Transverse colon (tissue), 4 donors: ENCODE measurements at regions not wholly inside any gene's neighbourhood (a gene's known extent, or its start where the extent isn't known, plus 50 kb on each side); places are given as distances from the start of the nearest gene placed in this dataset.

Source experiments
- EP300 ChIP-seq: sonication (generic); formaldehyde crosslinking; IDR thresholded peaks from one replicate; pipeline ENCODE4 v1.6.1; 2017; ENCODE audit warnings: antibody characterized with exemption, low read depth
- POLR2A ChIP-seq: fragments of 450-650 bp; IDR thresholded peaks from one replicate; pipeline ENCODE4 v1.6.1; 2016; ENCODE audit warnings: antibody characterized with exemption, mild to moderate bottlenecking, moderate library complexity
- POLR2AphosphoS5 ChIP-seq, 3 donors: sonication (generic); formaldehyde crosslinking; IDR thresholded peaks; one replicate each; pipeline ENCODE4 v1.6.1; 2016; ENCODE audit warnings: antibody characterized with exemption in 3 of 3
- TF ChIP-seq, protein P1 (sequence below), 5 experiments: fragments of 200-600 bp in 3 of 5; fragments of 450-650 bp in 2 of 5; sonication (generic) in 3 of 5; IDR thresholded peaks; 1 replicate in 2 of 5; 2 replicates in 3 of 5; pipeline ENCODE4 v1.5.1; 2016 to 2017; ENCODE audit warnings: antibody characterized with exemption in 5 of 5, inconsistent platforms in 3 of 5, mild to moderate bottlenecking in 2 of 5, moderate library complexity in 1 of 5

DNA sequence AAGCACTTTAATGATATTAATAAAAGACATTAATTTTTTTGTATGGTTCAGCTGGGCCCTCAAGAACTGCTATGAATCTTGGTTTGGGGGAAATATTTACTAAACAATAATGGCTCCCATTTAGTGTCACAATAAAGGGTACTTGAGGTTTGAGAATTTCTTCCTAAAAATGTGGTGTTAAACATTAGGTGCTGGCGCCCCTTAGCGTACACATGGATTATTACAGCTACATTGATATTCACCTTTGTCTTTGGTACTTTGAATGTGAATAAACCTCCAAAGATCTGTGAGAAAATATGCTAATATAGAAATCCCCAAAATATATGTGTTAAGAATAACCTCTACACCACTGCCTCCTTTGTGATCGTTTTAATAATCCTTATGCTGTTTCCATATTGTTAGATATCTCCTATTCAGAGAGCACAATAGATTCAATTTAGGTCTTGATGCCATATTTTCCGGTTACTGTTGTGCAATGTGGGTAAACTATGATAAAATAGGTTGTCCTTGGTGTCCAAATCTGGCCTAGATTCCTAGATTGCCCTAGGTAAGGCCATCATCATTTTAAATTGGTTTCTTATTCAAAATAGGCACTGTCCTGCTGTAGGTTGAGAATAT lies 161.8 kb upstream of the CACNA2D1 start:
- TF ChIP-seq, protein P1, sequence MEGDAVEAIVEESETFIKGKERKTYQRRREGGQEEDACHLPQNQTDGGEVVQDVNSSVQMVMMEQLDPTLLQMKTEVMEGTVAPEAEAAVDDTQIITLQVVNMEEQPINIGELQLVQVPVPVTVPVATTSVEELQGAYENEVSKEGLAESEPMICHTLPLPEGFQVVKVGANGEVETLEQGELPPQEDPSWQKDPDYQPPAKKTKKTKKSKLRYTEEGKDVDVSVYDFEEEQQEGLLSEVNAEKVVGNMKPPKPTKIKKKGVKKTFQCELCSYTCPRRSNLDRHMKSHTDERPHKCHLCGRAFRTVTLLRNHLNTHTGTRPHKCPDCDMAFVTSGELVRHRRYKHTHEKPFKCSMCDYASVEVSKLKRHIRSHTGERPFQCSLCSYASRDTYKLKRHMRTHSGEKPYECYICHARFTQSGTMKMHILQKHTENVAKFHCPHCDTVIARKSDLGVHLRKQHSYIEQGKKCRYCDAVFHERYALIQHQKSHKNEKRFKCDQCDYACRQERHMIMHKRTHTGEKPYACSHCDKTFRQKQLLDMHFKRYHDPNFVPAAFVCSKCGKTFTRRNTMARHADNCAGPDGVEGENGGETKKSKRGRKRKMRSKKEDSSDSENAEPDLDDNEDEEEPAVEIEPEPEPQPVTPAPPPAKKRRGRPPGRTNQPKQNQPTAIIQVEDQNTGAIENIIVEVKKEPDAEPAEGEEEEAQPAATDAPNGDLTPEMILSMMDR (IDR thresholded peaks at IDR 0.05), result peak; percentile 44 to 67 (median 53)
- TF ChIP-seq POLR2AphosphoS5 (IDR thresholded peaks at IDR 0.05) (no peak), POLR2A (no peak), EP300 (no peak)
